Motor neuron (in vitro differentiated cells): ENCODE measurements at regions not wholly inside any gene's neighbourhood (a gene's known extent, or its start where the extent isn't known, plus 50 kb on each side); places are given as distances from the start of the nearest gene placed in this dataset.
"Not testable (repeated sequence)": the region's sequence is repeated elsewhere in the genome, so short reads cannot be mapped to it uniquely, and the experiment has no call there.

Experiments
- ATAC-seq, 8 experiments: fragments of 200-7000 bp; cut with Tn5 transposase; replicated peaks in 6 of 8; 2 replicates each; pipeline ENCODE4 v1.8.0; 2021; ENCODE audit warnings: mild to moderate bottlenecking in 8 of 8, moderate library complexity in 8 of 8
- H3K27ac ChIP-seq, 2 donors: fragments of 250-450 bp; sonication (Bioruptor Pico); 2 replicates each; pipeline ENCODE4 v1.9.0; 2021; ENCODE audit warnings: antibody characterized with exemption in 2 of 2, mild to moderate bottlenecking in 2 of 2, moderate library complexity in 1 of 2
- H3K4me1 ChIP-seq, 2 donors: fragments of 250-450 bp; sonication (Bioruptor Pico); replicated peaks in 1 of 2; 2 replicates each; pipeline ENCODE4 v1.6.1; 2021; ENCODE audit warnings: antibody characterized with exemption in 2 of 2, mild to moderate bottlenecking in 2 of 2, moderate library complexity in 1 of 2
- H3K4me3 ChIP-seq, 5 donors: fragments of 250-450 bp; sonication (Bioruptor Pico); 2 replicates each; pipeline ENCODE4 v1.9.0; 2021; ENCODE audit warnings: antibody characterized with exemption in 5 of 5, mild to moderate bottlenecking in 5 of 5, moderate library complexity in 4 of 5
- WGBS, 10 experiments: fragments of 450-650 bp; shearing (Covaris generic); methylation state at CpG; one replicate each; pipeline ENCODE4 v1.0.0; 2022; 5-methylcytosine and 5-hydroxymethylcytosine counted together
- in situ Hi-C, 9 experiments: fragments of 400-800 bp; cut with MboI; loops; one replicate each; pipeline ENCODE4 v1.15.0; 2021; ENCODE audit warnings: low sequenced_read_pairs in 9 of 9, low pct_unique_long_range_greater_than_20kb in 2 of 9; ENCODE audit not compliant: unreplicated experiment in 9 of 9

DNA sequence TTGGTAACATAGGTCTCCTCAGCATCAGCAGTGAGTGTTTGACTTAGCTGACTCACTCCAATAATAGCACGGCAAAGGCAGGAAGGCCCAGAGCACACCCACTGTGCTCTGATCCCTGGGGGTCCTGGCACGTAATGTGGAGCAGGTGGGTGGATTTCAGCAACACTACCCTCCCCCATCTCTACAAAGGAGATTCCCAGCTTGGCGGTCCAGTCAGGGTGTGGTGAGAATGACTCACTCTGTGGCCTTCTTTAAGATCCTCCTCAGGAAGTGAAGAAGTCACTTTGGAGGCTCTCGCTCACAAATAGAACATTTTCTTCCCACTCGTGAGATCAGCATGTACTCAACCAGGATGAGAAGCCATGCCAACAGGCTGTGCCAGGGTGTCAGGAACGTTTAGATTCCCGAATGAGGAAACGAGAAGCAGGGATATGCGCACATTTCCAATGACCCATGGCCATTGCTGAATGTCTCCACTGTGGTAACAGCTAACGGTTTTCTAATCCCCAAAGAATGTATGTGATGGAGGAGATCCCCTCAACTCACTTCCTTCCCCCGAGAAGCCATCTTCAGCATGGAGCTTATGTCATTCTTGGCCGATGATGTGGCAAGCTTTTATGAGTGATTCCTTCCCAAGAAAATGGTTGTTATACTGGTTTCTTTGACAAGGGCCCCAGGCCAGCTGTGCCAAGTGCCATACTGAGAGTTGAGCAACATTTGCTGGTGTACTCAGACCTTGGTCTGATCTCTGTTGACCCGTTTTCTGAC lies 365.2 kb downstream of the C16orf95 start:
- in situ Hi-C loops: no loop called here
- Histone ChIP-seq H3K27ac (no peak overlapping the region), H3K4me1 (peaks cover 12 to 14% of the 10 kb centered on the region in 2 donors), H3K4me3 (no peak overlapping the region)
- peak in 3 of 8 experiments; percentile 22 to 96 (median 93) for ATAC-seq
- WGBS, 10 experiments: 0 to 95% (median 80%) methylated on average over 2 to 9 of the region's 13 CpGs; no CpG with 5 or more reads in 1 of the 10 experiments

DNA sequence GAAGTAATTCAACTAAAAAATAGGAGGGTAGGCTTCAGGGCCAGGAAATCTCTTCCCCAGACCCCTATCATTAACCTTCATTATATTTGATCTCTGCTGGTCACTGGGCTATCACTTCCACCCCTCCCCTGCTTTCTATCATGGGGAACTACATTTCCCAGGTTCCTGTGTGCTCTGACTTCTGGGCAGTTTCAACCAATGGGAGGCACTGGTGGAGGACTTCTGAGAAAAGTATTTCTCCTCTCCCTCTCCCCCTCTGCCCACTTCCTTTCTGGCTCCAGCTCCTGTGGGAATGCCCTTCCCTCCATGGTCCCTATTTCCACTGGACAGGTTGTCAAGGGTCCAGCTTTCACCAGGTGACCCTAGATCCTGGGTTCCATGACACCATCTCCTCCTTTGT lies 364.4 kb downstream of the C16orf95 start:
- ATAC-seq: no peak
- Histone ChIP-seq H3K27ac (no peak overlapping the region), H3K4me3 (no peak overlapping the region), H3K4me1 (peaks cover 12 to 14% of the 10 kb centered on the region in 2 donors)
- in situ Hi-C loops: no loop called here

DNA sequence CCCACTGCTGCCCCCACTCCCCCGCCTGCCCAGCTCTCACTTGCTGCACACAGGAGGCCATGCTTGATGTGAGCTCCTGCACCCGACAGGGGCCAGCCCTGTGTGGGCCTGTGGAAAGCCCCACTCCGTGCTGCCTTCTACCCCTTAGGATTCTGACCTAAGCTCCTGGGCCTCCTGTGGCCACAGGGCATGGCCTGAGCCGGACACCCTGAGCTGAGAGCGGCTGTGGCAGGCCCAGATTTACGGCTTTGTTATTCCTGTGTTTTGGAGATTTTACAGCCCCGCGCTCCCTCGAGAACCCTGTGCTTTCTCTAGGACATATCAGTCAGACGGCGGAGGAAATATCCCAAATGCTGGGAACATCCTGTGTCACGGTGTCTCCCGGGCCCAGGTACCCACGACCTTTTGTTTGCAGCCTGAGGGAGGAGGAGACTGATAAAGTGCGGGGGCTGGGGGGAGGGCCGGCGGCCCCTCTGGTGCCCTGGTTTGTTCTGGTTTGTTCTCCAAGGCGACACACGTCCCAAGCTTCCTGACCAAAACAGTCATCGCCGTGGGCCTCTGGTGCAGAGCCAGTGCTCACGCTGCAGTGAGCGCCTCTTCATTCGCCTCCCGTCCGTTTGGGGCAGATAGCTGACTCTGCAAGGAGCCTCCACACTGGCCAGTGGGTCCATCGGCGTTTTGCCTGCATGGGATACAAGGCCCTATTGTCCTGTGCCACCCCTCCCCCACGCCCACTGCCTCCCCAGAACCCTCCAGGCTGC lies 363.4 kb downstream of the C16orf95 start:
- ATAC-seq: peak in 5 of 8 experiments; percentile 42 to 75 (median 69)
- H3K4me3 ChIP-seq: no peak overlapping the region
- in situ Hi-C loops: no loop called here
- peaks cover 16 to 19% of the 10 kb centered on the region in 2 donors for H3K4me1 ChIP-seq
- H3K27ac ChIP-seq: peak overlapping the region; percentile 27 to 57
- 20 to 91% (median 40%) methylated on average over 1 to 7 of the region's 29 CpGs; no CpG with 5 or more reads in 5 of the 10 experiments for WGBS, 10 experiments

DNA sequence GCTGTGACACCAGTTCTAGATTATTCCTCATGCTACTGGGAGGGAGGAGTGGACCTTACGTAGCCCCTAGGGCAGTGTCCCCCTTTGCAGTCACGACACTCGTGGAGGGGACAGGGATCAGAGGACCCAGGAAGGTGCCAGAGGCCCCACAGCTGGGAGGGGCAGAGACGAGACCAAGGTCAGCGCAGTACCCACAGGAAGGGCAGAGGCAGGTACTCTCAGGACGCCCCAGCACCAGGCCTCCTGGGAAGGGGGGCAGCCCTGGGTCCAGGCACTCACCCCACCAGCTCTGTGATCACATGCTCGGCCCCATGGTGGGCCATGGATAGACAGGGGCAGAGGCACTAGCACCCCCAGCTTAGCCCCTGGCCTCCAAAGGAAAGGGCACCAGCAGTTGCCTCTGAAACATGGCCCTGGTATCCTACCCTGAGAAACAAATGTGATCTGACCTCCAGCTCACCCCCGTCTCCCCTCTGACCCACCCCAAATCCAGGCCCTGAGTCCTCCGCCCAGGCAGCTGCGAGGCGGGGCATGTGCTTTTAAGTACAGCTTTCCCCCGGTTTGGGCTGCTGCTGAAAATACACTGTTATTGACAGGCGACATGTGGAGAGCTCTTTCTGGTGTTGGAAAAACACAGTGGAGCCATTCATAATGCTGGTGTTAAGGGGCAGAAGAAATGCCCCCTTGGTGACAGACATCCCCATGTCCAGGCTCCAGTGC lies 361.9 kb downstream of the C16orf95 start:
- no peak overlapping the region for H3K27ac ChIP-seq
- ATAC-seq: no peak
- no peak overlapping the region for H3K4me3 ChIP-seq
- peaks cover 31 to 34% of the 10 kb centered on the region in 2 donors for H3K4me1 ChIP-seq
- 54 to 100% (median 100%) methylated on average over 1 to 5 of the region's 13 CpGs; no CpG with 5 or more reads in 3 of the 10 experiments for WGBS, 10 experiments
- in situ Hi-C loops: no loop called here

DNA sequence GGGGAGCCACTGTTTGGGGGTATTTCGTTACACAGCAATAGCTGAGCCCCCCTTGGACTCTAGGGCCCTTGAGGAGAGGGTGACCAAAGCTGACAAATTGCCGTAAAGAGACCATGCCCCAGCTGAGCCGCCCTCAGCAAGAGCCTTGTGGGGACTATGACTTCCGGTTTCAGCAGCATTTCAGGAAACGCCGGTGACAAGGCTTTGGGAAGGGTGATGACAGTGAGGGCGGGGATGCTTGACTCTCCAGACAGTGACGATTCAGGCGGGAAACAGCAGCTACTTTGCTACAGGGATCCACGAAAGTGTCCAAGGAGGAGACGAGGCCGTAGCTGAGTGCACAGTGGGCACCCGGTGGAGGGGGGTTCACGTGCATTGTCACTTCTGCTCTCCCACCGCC lies 360.8 kb downstream of the C16orf95 start:
- 40 to 98% (median 90%) methylated on average over 2 to 7 of the region's 15 CpGs; no CpG with 5 or more reads in 6 of the 10 experiments for WGBS, 10 experiments
- in situ Hi-C loops: no loop called here
- Histone ChIP-seq H3K27ac (no peak overlapping the region), H3K4me3 (no peak overlapping the region), H3K4me1 (peaks cover 42 to 43% of the 10 kb centered on the region in 2 donors)
- ATAC-seq: no peak

DNA sequence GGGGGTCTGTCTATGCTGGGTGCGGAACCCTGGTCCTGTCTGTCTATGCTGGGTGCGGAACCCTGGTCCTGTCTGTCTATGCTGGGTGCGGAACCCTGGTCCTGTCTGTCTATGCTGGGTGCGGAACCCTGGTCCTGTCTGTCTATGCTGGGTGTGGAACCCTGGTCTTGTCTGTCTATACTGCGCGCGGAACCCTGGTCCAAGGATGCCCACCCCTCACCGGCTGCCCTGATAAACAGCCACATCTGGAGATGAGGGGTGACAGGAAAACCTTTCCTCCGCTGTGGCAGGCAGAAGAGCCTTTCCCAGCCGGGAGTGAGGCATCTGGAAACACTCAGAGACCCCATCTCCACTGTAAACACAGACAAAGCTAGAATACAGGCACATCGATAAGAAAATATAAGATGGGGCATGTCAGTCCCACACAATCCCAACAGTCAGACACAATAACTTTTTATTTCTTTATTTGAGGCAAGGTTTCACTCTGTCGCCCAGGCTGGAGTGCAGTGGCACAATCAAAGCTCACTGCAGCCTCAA lies 359.5 kb downstream of the C16orf95 start:
- H3K27ac ChIP-seq, in situ Hi-C loops, ATAC-seq, H3K4me3 ChIP-seq: not testable (repeated sequence)
- H3K4me1 ChIP-seq: peaks cover 43 to 49% of the 10 kb centered on the region in 2 donors
- 0 to 100% (median 92%) methylated on average over 1 to 6 of the region's 12 CpGs; no CpG with 5 or more reads in 5 of the 10 experiments for WGBS, 10 experiments

DNA sequence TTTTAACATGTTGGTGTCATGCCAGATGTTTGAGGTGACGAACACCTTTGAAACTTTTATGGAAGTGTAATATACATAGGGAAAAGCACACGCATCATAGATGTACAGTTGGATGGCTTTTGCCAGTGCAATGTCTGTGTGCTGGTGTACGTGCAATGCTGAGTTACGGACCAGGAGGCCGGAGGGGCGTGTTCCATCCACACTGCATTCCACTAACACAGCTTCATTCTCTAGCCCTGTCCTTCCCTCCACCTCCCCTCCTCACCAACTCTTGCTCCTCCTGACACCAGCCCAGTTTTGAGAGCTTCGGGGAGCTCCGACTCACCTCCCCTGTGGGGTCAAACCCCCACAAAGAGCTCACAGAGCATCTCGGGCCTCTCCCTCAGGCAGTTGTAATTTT lies 358.8 kb downstream of the C16orf95 start:
- Histone ChIP-seq H3K4me1 (peaks cover 42 to 46% of the 10 kb centered on the region in 2 donors), H3K4me3 (no peak overlapping the region), H3K27ac (peak overlapping the region; percentile 40 to 87)
- no peak for ATAC-seq
- in situ Hi-C loops: no loop called here
- 50 to 100% (median 82%) methylated on average over 1 to 4 of the region's 9 CpGs; no CpG with 5 or more reads in 5 of the 10 experiments for WGBS, 10 experiments

DNA sequence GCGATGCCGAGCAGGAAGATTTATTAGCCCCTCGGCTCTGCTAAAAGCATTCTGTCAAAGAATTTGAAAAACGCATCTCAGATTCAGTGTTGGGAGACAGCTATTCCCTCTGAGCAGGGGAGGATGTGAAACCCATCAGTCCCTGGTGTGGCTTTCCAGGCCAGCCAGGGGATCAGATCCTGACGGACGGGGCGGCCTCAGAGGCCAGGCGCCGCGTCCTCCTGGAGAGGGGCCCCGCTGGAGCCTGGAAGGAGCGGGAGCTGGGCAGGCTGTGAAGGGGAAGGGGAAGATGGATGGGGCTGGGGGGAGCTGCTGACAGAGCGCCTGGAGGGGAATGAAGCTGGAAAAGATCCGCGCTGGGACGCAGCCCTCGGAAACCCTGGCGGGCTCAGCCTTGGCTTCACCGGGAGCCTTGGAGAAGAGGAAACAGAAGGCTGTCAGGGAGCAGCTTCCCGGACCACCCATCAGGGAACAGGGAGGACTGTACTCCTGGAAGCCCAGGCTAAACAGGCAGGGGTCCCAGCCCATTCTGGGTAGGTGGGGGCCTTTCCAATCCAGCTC lies 358.0 kb downstream of the C16orf95 start:
- Histone ChIP-seq H3K4me3 (no peak overlapping the region), H3K27ac (peak overlapping the region; percentile 40 to 87), H3K4me1 (peaks cover 35 to 39% of the 10 kb centered on the region in 2 donors)
- in situ Hi-C loops: no loop called here
- ATAC-seq: peak in 5 of 8 experiments; percentile 84 to 91 (median 86)
- WGBS, 10 experiments: 0 to 19% (median 4%) methylated on average over 1 to 4 of the region's 20 CpGs; no CpG with 5 or more reads in 7 of the 10 experiments

DNA sequence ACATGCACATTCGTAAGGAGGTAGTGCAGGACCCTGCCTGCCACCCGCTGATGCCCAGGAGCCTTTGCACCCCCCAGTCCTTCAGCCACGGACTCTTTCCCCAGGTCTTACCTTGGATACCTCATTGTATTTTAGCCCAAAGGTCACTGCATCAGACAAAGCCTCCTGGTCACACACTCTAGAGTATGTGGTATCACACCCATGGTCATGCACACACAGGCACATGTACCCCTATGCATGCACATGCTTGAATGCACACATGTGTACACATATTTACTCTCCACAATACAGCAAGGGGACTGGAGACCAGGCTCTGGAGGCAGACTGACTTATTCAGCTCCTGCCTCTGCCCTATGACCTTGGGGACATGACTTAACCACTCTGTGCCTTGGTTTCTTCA lies 357.5 kb downstream of the C16orf95 start:
- ATAC-seq: no peak
- Histone ChIP-seq H3K27ac (peak overlapping the region; percentile 40 to 87), H3K4me1 (peaks cover 32 to 35% of the 10 kb centered on the region in 2 donors), H3K4me3 (no peak overlapping the region)
- WGBS, 10 experiments: 20 to 100% (median 86%) methylated on average over 1 of the region's 3 CpGs; no CpG with 5 or more reads in 6 of the 10 experiments
- in situ Hi-C loops: no loop called here

DNA sequence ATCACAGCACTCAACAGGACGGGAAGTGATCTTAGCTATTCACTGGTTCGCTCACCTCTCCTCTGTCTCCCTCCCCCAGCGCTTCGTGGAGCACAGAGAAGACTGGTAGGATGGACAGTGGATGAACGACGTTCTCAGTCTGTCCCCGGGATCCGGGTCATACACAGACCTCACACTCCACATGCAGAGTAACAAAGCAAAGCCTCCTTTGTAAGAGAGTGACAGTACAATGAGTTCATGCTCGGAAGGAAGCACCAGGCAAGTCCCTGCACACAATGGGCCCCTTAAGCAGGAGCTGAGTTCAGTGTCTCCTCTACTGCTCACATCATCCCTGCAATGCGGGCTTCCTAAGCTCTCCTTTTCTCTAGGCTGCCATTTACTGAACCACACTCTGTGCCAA lies 356.9 kb downstream of the C16orf95 start:
- Histone ChIP-seq H3K4me1 (peaks cover 34 to 35% of the 10 kb centered on the region in 2 donors), H3K4me3 (no peak overlapping the region), H3K27ac (peak overlapping the region in 1 of 2 donors; percentile 87)
- WGBS, 10 experiments: 44% methylated on average over 3 of the region's 10 CpGs; no CpG with 5 or more reads in 9 of the 10 experiments
- in situ Hi-C loops: no loop called here
- peak in 5 of 8 experiments; percentile 36 to 62 (median 50) for ATAC-seq

DNA sequence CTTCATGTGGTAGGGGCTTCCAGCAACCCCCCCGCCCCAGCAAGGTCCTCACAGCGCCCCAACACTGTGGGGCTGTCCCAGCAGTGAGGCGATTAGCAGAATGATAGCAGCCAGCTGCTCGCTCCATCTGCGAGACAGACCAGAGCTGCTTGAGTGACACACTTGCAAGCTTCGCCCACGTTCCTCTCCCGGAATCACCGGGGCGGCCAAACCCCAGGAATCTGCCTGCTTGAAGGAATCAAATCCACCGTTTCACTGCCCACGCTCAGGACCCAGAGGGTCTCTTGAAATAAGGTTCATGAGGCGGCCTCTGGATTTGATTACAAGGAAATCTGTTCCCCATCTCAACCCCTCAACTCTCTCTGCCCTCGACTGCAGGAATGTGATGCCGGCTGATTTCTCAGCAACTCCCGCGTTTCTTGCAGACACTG lies 356.0 kb downstream of the C16orf95 start:
- peaks cover 34 to 35% of the 10 kb centered on the region in 2 donors for H3K4me1 ChIP-seq
- 0 to 95% (median 64%) methylated on average over 1 to 8 of the region's 17 CpGs; no CpG with 5 or more reads in 2 of the 10 experiments for WGBS, 10 experiments
- in situ Hi-C loops: no loop called here
- no peak overlapping the region for H3K4me3 ChIP-seq
- ATAC-seq: peak in 2 of 8 experiments; percentile 36 to 46
- H3K27ac ChIP-seq: no peak overlapping the region

DNA sequence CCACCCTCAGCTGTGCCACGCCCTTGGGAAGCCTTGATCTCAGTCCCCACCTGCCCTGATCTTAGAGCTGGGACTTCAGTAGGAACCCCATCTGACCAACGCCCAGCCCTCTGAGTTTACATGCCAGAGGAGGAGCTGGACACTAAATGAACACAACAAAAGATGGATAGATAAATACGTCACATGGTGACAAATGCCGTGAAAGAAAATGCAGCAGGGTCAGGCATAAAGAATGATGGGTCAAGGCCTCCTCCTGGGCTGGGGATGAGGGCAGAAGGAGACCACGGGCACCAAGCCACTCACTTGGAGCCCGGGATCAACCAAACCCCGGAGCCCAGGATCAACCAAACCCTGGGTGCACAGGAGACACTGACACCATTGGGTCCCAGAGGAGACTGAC lies 354.9 kb downstream of the C16orf95 start:
- H3K4me1 ChIP-seq: peaks cover 35 to 38% of the 10 kb centered on the region in 2 donors
- in situ Hi-C loops: no loop called here
- WGBS, 10 experiments: 40 to 80% (median 48%) methylated on average over 1 to 5 of the region's 7 CpGs; no CpG with 5 or more reads in 5 of the 10 experiments
- H3K4me3 ChIP-seq: no peak overlapping the region
- ATAC-seq: no peak
- no peak overlapping the region for H3K27ac ChIP-seq
